ENCODE measurements at regions not wholly inside any gene's neighbourhood (a gene's known extent, or its start where the extent isn't known, plus 50 kb on each side); places are given as distances from the start of the nearest gene placed in this dataset.
"Not testable (repeated sequence)": the region's sequence is repeated elsewhere in the genome, so short reads cannot be mapped to it uniquely, and the experiment has no call there.

DNA sequence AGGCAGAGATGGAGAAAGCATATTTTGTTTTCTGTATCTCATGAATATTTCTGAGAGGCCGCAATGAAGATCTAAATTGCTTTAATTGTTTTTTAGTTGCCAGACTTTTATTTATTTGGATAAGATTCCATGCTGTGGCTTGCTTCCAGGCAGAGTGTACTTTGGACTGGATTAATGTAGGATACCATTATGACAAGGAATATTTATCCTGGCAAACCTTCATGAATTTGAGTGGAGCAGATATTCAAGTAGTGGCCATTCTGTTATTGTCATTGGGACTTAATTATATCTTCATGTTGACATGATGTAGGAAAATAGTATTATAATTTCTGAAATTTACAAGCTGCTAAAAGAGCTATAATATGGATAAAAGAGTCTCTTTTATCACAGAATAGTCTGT is 182.9 kb downstream of the C4orf33 start:
- TF ChIP-seq, protein P1, sequence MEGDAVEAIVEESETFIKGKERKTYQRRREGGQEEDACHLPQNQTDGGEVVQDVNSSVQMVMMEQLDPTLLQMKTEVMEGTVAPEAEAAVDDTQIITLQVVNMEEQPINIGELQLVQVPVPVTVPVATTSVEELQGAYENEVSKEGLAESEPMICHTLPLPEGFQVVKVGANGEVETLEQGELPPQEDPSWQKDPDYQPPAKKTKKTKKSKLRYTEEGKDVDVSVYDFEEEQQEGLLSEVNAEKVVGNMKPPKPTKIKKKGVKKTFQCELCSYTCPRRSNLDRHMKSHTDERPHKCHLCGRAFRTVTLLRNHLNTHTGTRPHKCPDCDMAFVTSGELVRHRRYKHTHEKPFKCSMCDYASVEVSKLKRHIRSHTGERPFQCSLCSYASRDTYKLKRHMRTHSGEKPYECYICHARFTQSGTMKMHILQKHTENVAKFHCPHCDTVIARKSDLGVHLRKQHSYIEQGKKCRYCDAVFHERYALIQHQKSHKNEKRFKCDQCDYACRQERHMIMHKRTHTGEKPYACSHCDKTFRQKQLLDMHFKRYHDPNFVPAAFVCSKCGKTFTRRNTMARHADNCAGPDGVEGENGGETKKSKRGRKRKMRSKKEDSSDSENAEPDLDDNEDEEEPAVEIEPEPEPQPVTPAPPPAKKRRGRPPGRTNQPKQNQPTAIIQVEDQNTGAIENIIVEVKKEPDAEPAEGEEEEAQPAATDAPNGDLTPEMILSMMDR (IDR thresholded peaks at IDR 0.05; ENCODE audit: insufficient read depth, low read length, poor library complexity, severe bottlenecking): no peak
- Histone ChIP-seq H3K36me3 (ENCODE audit: control insufficient read depth, insufficient read depth, low read length) (no peaks in the 10 kb centered on the region), H3K4me3 (replicated peaks; ENCODE audit: low read depth, low read length) (no peak overlapping the region), H3K27me3 (replicated peaks; ENCODE audit: control insufficient read depth, insufficient read depth, low read length) (no peaks in the 10 kb centered on the region)
- no peak for DNase-seq (ENCODE audit: extremely low read depth, insufficient read length)

DNA sequence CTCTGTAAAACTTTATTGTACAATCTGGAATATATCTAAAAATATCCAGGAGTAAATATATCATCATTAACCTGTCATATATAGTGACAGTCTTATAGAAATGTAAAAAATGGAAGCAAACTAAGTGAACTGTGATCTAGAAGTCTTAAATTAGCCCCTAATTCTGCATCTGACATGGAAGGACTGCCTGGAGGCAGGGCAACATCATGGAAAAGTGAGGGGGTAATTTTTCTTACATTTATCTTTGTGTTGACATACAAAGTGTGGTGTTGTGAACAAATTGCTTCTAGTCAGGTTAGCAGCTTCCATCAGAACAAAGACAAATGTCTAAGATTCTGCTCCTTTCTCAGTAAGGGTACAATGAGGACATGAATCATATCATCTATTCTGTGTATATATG is 186.3 kb downstream of the C4orf33 start:
- DNase-seq (ENCODE audit: extremely low read depth, insufficient read length): no peak
- Histone ChIP-seq H3K27me3 (replicated peaks; ENCODE audit: control insufficient read depth, insufficient read depth, low read length) (no peaks in the 10 kb centered on the region), H3K4me3 (replicated peaks; ENCODE audit: low read depth, low read length) (no peak overlapping the region), H3K36me3 (ENCODE audit: control insufficient read depth, insufficient read depth, low read length) (no peaks in the 10 kb centered on the region)
- TF ChIP-seq, protein P1 (IDR thresholded peaks at IDR 0.05; ENCODE audit: insufficient read depth, low read length, poor library complexity, severe bottlenecking): no peak

DNA sequence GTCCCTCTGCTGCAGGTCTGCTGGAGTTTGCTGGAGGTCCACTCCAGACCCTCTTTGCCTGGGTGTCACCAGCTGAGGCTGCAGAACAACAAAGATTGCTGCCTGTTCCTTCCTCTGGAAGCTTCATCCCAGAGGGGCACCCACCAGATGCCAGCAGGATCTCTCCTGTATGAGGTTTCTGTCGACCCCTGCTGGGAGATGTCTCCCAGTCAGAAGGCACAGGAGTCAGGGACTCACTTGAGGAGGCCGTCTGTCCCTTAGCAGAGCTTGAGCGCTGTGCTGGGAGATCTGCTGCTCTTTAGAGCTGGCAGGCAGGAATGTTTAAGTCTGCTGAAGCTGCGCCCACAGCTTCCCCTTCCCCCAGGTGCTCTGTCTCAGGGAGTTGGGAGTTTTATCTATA is 196.2 kb downstream of the C4orf33 start:
- H3K4me3 ChIP-seq (replicated peaks; ENCODE audit: low read depth, low read length); DNase-seq (ENCODE audit: extremely low read depth, insufficient read length); H3K27me3 ChIP-seq (replicated peaks; ENCODE audit: control insufficient read depth, insufficient read depth, low read length); H3K36me3 ChIP-seq (ENCODE audit: control insufficient read depth, insufficient read depth, low read length): not testable (repeated sequence)

DNA sequence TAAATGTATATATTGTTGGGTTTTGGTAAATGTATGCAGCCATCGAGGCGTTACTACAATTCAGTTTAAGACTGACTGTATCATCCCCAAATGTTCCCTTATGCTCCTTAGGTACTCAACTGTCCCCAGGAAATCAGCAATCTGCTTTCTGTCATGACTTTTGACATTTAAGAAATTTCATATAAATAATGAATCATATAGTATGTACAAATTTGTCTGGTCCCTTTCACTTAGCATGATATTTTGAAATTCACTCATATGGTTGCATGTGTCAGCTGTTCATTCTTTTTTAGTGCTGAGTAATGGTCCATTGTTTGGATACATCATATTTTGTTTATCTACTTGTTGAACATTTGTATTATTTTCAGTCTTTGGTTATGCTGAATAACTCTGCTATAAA is 218.8 kb downstream of the C4orf33 start:
- H3K36me3 ChIP-seq (ENCODE audit: control insufficient read depth, insufficient read depth, low read length): no peaks in the 10 kb centered on the region
- DNase-seq (ENCODE audit: extremely low read depth, insufficient read length): no peak
- no peaks in the 10 kb centered on the region for H3K27me3 ChIP-seq (replicated peaks; ENCODE audit: control insufficient read depth, insufficient read depth, low read length)
- H3K4me3 ChIP-seq (replicated peaks; ENCODE audit: low read depth, low read length): no peak overlapping the region
- TF ChIP-seq, protein P1 (IDR thresholded peaks at IDR 0.05; ENCODE audit: insufficient read depth, low read length, poor library complexity, severe bottlenecking): no peak

DNA sequence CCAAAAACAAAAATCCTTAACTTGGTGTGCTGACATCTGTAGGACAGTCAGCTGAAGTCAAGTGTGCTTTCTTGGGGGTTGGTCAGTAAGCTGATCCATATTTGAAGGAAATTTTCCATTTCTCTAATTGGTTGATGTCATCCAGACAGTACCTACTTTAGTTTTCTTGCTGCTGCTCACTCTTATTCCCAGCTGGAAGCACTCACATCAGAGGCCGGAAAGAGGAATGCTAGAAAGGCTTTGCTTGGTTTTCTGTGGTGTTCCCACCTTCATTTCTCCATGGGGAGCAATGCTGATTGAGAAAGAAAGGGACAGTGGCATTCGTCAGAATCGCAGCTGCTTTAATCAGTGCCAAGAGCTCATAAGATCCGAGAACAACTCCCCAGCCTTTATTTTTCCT is 227.0 kb downstream of the C4orf33 start:
- DNase-seq (ENCODE audit: extremely low read depth, insufficient read length): no peak
- TF ChIP-seq, protein P1 (IDR thresholded peaks at IDR 0.05; ENCODE audit: insufficient read depth, low read length, poor library complexity, severe bottlenecking): no peak
- Histone ChIP-seq H3K36me3 (ENCODE audit: control insufficient read depth, insufficient read depth, low read length) (no peaks in the 10 kb centered on the region), H3K27me3 (replicated peaks; ENCODE audit: control insufficient read depth, insufficient read depth, low read length) (no peaks in the 10 kb centered on the region), H3K4me3 (replicated peaks; ENCODE audit: low read depth, low read length) (no peak overlapping the region)

DNA sequence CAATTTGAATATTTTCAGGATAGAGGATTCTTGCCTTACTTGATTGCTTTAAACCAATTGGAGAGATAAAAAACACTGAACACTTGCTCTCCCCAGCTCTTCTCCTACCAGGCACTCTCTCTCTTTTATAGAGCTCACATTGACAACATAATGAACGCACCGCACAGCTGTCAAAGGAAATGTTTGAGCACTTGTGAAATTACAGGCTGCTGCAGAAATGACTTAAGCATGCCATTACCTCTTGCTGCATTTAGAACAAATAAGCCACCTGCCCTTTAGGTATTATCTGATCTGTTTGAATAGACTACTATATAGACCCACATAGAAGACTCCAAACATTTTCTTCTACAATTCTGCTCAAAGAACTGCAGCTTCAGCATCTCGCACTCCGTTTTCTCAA is 227.7 kb downstream of the C4orf33 start:
- Histone ChIP-seq H3K36me3 (ENCODE audit: control insufficient read depth, insufficient read depth, low read length) (no peaks in the 10 kb centered on the region), H3K27me3 (replicated peaks; ENCODE audit: control insufficient read depth, insufficient read depth, low read length) (no peaks in the 10 kb centered on the region), H3K4me3 (replicated peaks; ENCODE audit: low read depth, low read length) (no peak overlapping the region)
- no peak for DNase-seq (ENCODE audit: extremely low read depth, insufficient read length)
- TF ChIP-seq, protein P1 (IDR thresholded peaks at IDR 0.05; ENCODE audit: insufficient read depth, low read length, poor library complexity, severe bottlenecking): no peak
